GM20000 (cell line): ENCODE measurements at regions not wholly inside any gene's neighbourhood (a gene's known extent, or its start where the extent isn't known, plus 50 kb on each side); places are given as distances from the start of the nearest gene placed in this dataset.

Experiments
- DNase-seq: peaks from one replicate; pipeline ENCODE4 v3.0.0; 2012; ENCODE audit warnings: low spot score
- TF ChIP-seq, protein P1 (sequence below): IDR thresholded peaks from 2 replicates; pipeline ENCODE4 v1.5.1; 2012; ENCODE audit warnings: mild to moderate bottlenecking, control low read depth; ENCODE audit errors: extremely low read depth, missing control alignments

DNA sequence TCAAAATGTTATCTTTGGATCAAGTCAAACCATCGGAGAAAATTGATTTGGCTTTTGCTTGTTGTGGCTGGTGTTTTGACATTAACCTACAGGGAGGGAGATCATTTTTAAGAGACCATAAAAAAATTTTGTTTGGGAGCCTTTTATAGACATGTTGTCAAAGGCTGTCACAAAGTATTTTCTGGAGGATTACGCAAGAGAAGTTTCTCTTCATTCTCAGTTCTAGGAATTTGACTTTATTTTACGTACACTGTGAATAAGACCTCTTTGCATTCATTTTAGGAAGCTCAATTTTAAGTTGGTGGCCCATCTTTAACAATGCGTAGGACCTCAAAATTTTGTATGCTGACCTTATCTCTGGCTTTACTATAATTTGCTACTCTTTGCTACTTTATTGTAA is 50.2 kb upstream of the SLC44A1 start:
- no peak for DNase-seq
- TF ChIP-seq, protein P1, sequence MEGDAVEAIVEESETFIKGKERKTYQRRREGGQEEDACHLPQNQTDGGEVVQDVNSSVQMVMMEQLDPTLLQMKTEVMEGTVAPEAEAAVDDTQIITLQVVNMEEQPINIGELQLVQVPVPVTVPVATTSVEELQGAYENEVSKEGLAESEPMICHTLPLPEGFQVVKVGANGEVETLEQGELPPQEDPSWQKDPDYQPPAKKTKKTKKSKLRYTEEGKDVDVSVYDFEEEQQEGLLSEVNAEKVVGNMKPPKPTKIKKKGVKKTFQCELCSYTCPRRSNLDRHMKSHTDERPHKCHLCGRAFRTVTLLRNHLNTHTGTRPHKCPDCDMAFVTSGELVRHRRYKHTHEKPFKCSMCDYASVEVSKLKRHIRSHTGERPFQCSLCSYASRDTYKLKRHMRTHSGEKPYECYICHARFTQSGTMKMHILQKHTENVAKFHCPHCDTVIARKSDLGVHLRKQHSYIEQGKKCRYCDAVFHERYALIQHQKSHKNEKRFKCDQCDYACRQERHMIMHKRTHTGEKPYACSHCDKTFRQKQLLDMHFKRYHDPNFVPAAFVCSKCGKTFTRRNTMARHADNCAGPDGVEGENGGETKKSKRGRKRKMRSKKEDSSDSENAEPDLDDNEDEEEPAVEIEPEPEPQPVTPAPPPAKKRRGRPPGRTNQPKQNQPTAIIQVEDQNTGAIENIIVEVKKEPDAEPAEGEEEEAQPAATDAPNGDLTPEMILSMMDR: no peak
